GM12873 (cell line): ENCODE measurements at regions not wholly inside any gene's neighbourhood (a gene's known extent, or its start where the extent isn't known, plus 50 kb on each side); places are given as distances from the start of the nearest gene placed in this dataset.

Experiments
- CTCF ChIP-seq: IDR thresholded peaks from 2 replicates; pipeline ENCODE4 v1.5.1; 2012; ENCODE audit warnings: low read depth, mild to moderate bottlenecking, moderate library complexity, low read length, control low read depth; ENCODE audit not compliant: insufficient read depth; ENCODE audit errors: missing control alignments

- TF ChIP-seq CTCF, result no peak
Measured at GRCh38 chr5:145587308-145587672, 247.9 kb downstream of the PRELID2 start.

GRCh38 chr5:145586661-145587307 lies 248.4 kb downstream of the PRELID2 start:
- no peak for TF ChIP-seq CTCF

GRCh38 chr5:145585443-145586148 lies 249.5 kb downstream of the PRELID2 start:
- no peak for TF ChIP-seq CTCF

- no peak for TF ChIP-seq CTCF
Measured at GRCh38 chr5:145579301-145579700, 255.8 kb downstream of the PRELID2 start.

GRCh38 chr5:145574889-145575573 lies 260.1 kb downstream of the PRELID2 start:
- TF ChIP-seq CTCF, result no peak

- no peak for TF ChIP-seq CTCF
Measured at GRCh38 chr5:145568581-145568980, 266.6 kb downstream of the PRELID2 start.

- no peak for TF ChIP-seq CTCF
Measured at GRCh38 chr5:145562931-145563330, 272.2 kb downstream of the PRELID2 start.
